Endodermal cell (in vitro differentiated cells): ENCODE measurements at regions not wholly inside any gene's neighbourhood (a gene's known extent, or its start where the extent isn't known, plus 50 kb on each side); places are given as distances from the start of the nearest gene placed in this dataset.

Source experiments
- DNase-seq: peaks from one replicate; pipeline ENCODE4 v3.0.0-alpha.2; 2017
- H3K27ac ChIP-seq: 2 replicates; pipeline ENCODE4 v1.5.1; 2013; ENCODE audit warnings: mild to moderate bottlenecking, low read depth, low read length, moderate library complexity
- H3K27me3 ChIP-seq: 2 replicates; pipeline ENCODE4 v1.6.1; 2013; ENCODE audit warnings: mild to moderate bottlenecking, low read length, moderate library complexity; ENCODE audit not compliant: insufficient read depth, control insufficient read depth, poor library complexity, severe bottlenecking
- H3K36me3 ChIP-seq: 2 replicates; pipeline ENCODE4 v1.7.0; 2013; ENCODE audit warnings: mild to moderate bottlenecking, low read length, moderate library complexity; ENCODE audit not compliant: control insufficient read depth, insufficient read depth
- H3K4me1 ChIP-seq: one replicate; pipeline ENCODE4 v1.7.0; 2013; ENCODE audit warnings: low read length; ENCODE audit not compliant: control insufficient read depth, insufficient read depth
- H3K4me3 ChIP-seq: 2 replicates; pipeline ENCODE4 v1.5.1; 2013; ENCODE audit warnings: mild to moderate bottlenecking, low read length, moderate library complexity
- H3K9ac ChIP-seq: 2 replicates; pipeline ENCODE4 v1.6.1; 2013; ENCODE audit warnings: mild to moderate bottlenecking, low read length, moderate library complexity; ENCODE audit not compliant: poor library complexity, severe bottlenecking; ENCODE audit errors: extremely low read depth
- H3K9me3 ChIP-seq: 2 replicates; pipeline ENCODE4 v1.6.1; 2013; ENCODE audit warnings: mild to moderate bottlenecking, low read length, moderate library complexity; ENCODE audit not compliant: control insufficient read depth
- H3K27ac Mint-ChIP-seq: 2 replicates; pipeline ENCODE4 v1.8.0; 2020; ENCODE audit warnings: mixed read lengths
- H3K27me3 Mint-ChIP-seq: 2 replicates; pipeline ENCODE4 v1.8.0; 2021; ENCODE audit warnings: mild to moderate bottlenecking, mixed read lengths; ENCODE audit not compliant: insufficient read depth
- H3K36me3 Mint-ChIP-seq: 2 replicates; pipeline ENCODE4 v1.8.0; 2020; ENCODE audit warnings: low read depth, mixed read lengths
- H3K4me1 Mint-ChIP-seq: 2 replicates; pipeline ENCODE4 v1.8.0; 2020; ENCODE audit warnings: mixed read lengths
- H3K4me3 Mint-ChIP-seq: 2 replicates; pipeline ENCODE4 v1.8.0; 2020; ENCODE audit warnings: mild to moderate bottlenecking, moderate library complexity, mixed read lengths
- H3K9me3 Mint-ChIP-seq: 2 replicates; pipeline ENCODE4 v1.8.0; 2020; ENCODE audit warnings: mild to moderate bottlenecking, mixed read lengths
- CTCF ChIP-seq: fragments of 200-600 bp; sonication (generic); conservative IDR thresholded peaks from 2 replicates; pipeline ENCODE4 v1.5.0; 2021; ENCODE audit warnings: antibody characterized with exemption, mild to moderate bottlenecking
- WGBS, 2 experiments: methylation state at CpG; one replicate each; pipeline versions ENCODE4 v1.1.5 to v1.1.7; 2013; ENCODE audit warnings: missing lambda C conversion rate in 2 of 2, mixed read lengths in 1 of 2; ENCODE audit not compliant: insufficient coverage in 1 of 2, insufficient read length in 1 of 2; 5-methylcytosine and 5-hydroxymethylcytosine counted together

- no peak overlapping the region for H3K4me3 Mint-ChIP-seq
- no peak for DNase-seq
- peak overlapping the region; percentile 2 for H3K27ac Mint-ChIP-seq
- H3K4me3 ChIP-seq: no peak overlapping the region
- H3K9me3 ChIP-seq: peaks cover 31% of the 10 kb centered on the region
- H3K27me3 ChIP-seq: no peaks in the 10 kb centered on the region
- H3K27me3 Mint-ChIP-seq: no peaks in the 10 kb centered on the region
- H3K27ac ChIP-seq: no peak overlapping the region
- 69 to 77% methylated on average over 4 of the region's 4 CpGs for WGBS, 2 experiments
- peaks cover 10% of the 10 kb centered on the region for H3K4me1 Mint-ChIP-seq
- H3K36me3 ChIP-seq: no peaks in the 10 kb centered on the region
- H3K36me3 Mint-ChIP-seq: peaks cover 14% of the 10 kb centered on the region
- H3K4me1 ChIP-seq: peaks cover 3% of the 10 kb centered on the region
- TF ChIP-seq CTCF: no peak
- no peak overlapping the region for H3K9ac ChIP-seq
- H3K9me3 Mint-ChIP-seq: peaks cover 34% of the 10 kb centered on the region
Observed at GRCh38 chr12:29879606-29880308, 96.0 kb upstream of the TMTC1 start.

- Mint-ChIP-seq H3K27me3 (peaks cover 14% of the 10 kb centered on the region), H3K4me1 (peaks cover 13% of the 10 kb centered on the region), H3K27ac (no peak overlapping the region), H3K9me3 (no peaks in the 10 kb centered on the region), H3K36me3 (no peaks in the 10 kb centered on the region), H3K4me3 (no peak overlapping the region)
- DNase-seq: no peak
- H3K36me3 ChIP-seq: no peaks in the 10 kb centered on the region
- WGBS, 2 experiments: 90 to 100% methylated on average over 1 of the region's 1 CpG
- TF ChIP-seq CTCF: no peak
- no peak overlapping the region for H3K4me3 ChIP-seq
- no peak overlapping the region for H3K9ac ChIP-seq
- H3K27me3 ChIP-seq: no peaks in the 10 kb centered on the region
- no peaks in the 10 kb centered on the region for H3K9me3 ChIP-seq
- no peaks in the 10 kb centered on the region for H3K4me1 ChIP-seq
- H3K27ac ChIP-seq: no peak overlapping the region
Observed at GRCh38 chr12:29869946-29870345, 86.2 kb upstream of the TMTC1 start.

- H3K27me3 ChIP-seq: no peaks in the 10 kb centered on the region
- DNase-seq: no peak
- peaks cover 31% of the 10 kb centered on the region for H3K27me3 Mint-ChIP-seq
- H3K27ac Mint-ChIP-seq: no peak overlapping the region
- no peaks in the 10 kb centered on the region for H3K4me1 ChIP-seq
- no peak overlapping the region for H3K27ac ChIP-seq
- H3K4me3 Mint-ChIP-seq: no peak overlapping the region
- H3K36me3 Mint-ChIP-seq: no peaks in the 10 kb centered on the region
- no peaks in the 10 kb centered on the region for H3K36me3 ChIP-seq
- H3K9ac ChIP-seq: no peak overlapping the region
- no peak for TF ChIP-seq CTCF
- H3K4me3 ChIP-seq: no peak overlapping the region
- 91 to 97% methylated on average over 3 to 6 of the region's 6 CpGs for WGBS, 2 experiments
- H3K4me1 Mint-ChIP-seq: peaks cover 10% of the 10 kb centered on the region
- H3K9me3 ChIP-seq: no peaks in the 10 kb centered on the region
- H3K9me3 Mint-ChIP-seq: no peaks in the 10 kb centered on the region
Observed at GRCh38 chr12:29867823-29868222, 84.1 kb upstream of the TMTC1 start.
